Natural killer cell (primary cell): ENCODE measurements at regions not wholly inside any gene's neighbourhood (a gene's known extent, or its start where the extent isn't known, plus 50 kb on each side); places are given as distances from the start of the nearest gene placed in this dataset.

ENCODE experiments used
- ATAC-seq, 3 donors: fragments of 150-1000 bp in 2 of 3; fragments of 200-7000 bp in 1 of 3; cut with Tn5 transposase; 1 replicate in 1 of 3; 2 replicates in 2 of 3; pipeline ENCODE4 v1.10.0; 2021; ENCODE audit warnings: mild to moderate bottlenecking in 2 of 3, moderate library complexity in 2 of 3
- DNase-seq, 2 donors: peaks; one replicate each; pipeline versions ENCODE4 v3.0.0 to v3.0.0-alpha.2; 2013 to 2021; ENCODE audit warnings: mixed read lengths in 1 of 2
- H3K27ac ChIP-seq: one replicate; pipeline ENCODE4 v1.5.1; 2013; ENCODE audit warnings: mild to moderate bottlenecking, low read length
- H3K27me3 ChIP-seq: one replicate; pipeline ENCODE4 v1.6.1; 2013; ENCODE audit warnings: low read length; ENCODE audit not compliant: control insufficient read depth, insufficient read depth
- H3K36me3 ChIP-seq: one replicate; pipeline ENCODE4 v1.6.1; 2013; ENCODE audit warnings: low read length; ENCODE audit not compliant: control insufficient read depth, insufficient read depth
- H3K4me1 ChIP-seq: one replicate; pipeline ENCODE4 v1.6.1; 2013; ENCODE audit warnings: low read length; ENCODE audit not compliant: control insufficient read depth, insufficient read depth
- H3K4me3 ChIP-seq: one replicate; pipeline ENCODE4 v1.5.1; 2013; ENCODE audit warnings: low read length
- H3K9me3 ChIP-seq: one replicate; pipeline ENCODE4 v1.6.1; 2013; ENCODE audit warnings: low read length; ENCODE audit not compliant: control insufficient read depth, insufficient read depth
- H3K27ac Mint-ChIP-seq, 2 donors: one replicate each; pipeline ENCODE4 v1.8.0; 2022; ENCODE audit warnings: mild to moderate bottlenecking in 2 of 2, mixed read lengths in 2 of 2, moderate library complexity in 1 of 2
- H3K27me3 Mint-ChIP-seq, 2 donors: one replicate each; pipeline ENCODE4 v1.8.0; 2022; ENCODE audit warnings: low read depth in 2 of 2, mixed read lengths in 2 of 2
- H3K36me3 Mint-ChIP-seq: one replicate; pipeline ENCODE4 v1.8.0; 2022; ENCODE audit warnings: mixed read lengths
- H3K4me1 Mint-ChIP-seq, 2 donors: one replicate each; pipeline ENCODE4 v1.8.0; 2022; ENCODE audit warnings: mixed read lengths in 2 of 2
- H3K4me3 Mint-ChIP-seq: one replicate; pipeline ENCODE4 v1.8.0; 2022; ENCODE audit warnings: mild to moderate bottlenecking, moderate library complexity, mixed read lengths
- H3K9me3 Mint-ChIP-seq, 2 donors: one replicate each; pipeline ENCODE4 v1.8.0; 2022; ENCODE audit warnings: mixed read lengths in 2 of 2
- WGBS: methylation state at CpG from one replicate; pipeline ENCODE4 v1.1.7; 2013; ENCODE audit warnings: missing lambda C conversion rate; ENCODE audit not compliant: insufficient coverage; 5-methylcytosine and 5-hydroxymethylcytosine counted together
- intact Hi-C: fragments of 100-400 bp; cut with micrococcal nuclease; formaldehyde crosslinking; loops from one replicate; pipeline ENCODE4 v1.14.2; 2022
- TF ChIP-seq, protein P1 (sequence below): fragments of 200-600 bp; IDR thresholded peaks from one replicate; pipeline ENCODE4 v1.8.0; 2022; ENCODE audit warnings: antibody characterized with exemption

GRCh38 chr20:21982559-21982958 lies 277.1 kb downstream of the PAX1 start:
- H3K4me1 Mint-ChIP-seq: no peaks in the 10 kb centered on the region
- no peak overlapping the region for H3K27ac Mint-ChIP-seq
- H3K27ac ChIP-seq: no peak overlapping the region
- intact Hi-C loops: no loop called here
- no peaks in the 10 kb centered on the region for H3K27me3 Mint-ChIP-seq
- no peaks in the 10 kb centered on the region for H3K4me1 ChIP-seq
- H3K27me3 ChIP-seq: no peaks in the 10 kb centered on the region
- H3K9me3 Mint-ChIP-seq: peaks cover 22 to 31% of the 10 kb centered on the region in 2 donors
- H3K9me3 ChIP-seq: peaks cover 8% of the 10 kb centered on the region
- H3K4me3 ChIP-seq: no peak overlapping the region
- ATAC-seq (no peak), DNase-seq (no peak)
- H3K36me3 Mint-ChIP-seq: peaks cover 13% of the 10 kb centered on the region
- TF ChIP-seq, protein P1, sequence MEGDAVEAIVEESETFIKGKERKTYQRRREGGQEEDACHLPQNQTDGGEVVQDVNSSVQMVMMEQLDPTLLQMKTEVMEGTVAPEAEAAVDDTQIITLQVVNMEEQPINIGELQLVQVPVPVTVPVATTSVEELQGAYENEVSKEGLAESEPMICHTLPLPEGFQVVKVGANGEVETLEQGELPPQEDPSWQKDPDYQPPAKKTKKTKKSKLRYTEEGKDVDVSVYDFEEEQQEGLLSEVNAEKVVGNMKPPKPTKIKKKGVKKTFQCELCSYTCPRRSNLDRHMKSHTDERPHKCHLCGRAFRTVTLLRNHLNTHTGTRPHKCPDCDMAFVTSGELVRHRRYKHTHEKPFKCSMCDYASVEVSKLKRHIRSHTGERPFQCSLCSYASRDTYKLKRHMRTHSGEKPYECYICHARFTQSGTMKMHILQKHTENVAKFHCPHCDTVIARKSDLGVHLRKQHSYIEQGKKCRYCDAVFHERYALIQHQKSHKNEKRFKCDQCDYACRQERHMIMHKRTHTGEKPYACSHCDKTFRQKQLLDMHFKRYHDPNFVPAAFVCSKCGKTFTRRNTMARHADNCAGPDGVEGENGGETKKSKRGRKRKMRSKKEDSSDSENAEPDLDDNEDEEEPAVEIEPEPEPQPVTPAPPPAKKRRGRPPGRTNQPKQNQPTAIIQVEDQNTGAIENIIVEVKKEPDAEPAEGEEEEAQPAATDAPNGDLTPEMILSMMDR: no peak
- H3K36me3 ChIP-seq: no peaks in the 10 kb centered on the region
- no peak overlapping the region for H3K4me3 Mint-ChIP-seq
- 62% methylated on average over 3 of the region's 3 CpGs for WGBS

- 75% methylated on average over 5 of the region's 6 CpGs for WGBS
- DNase-seq: no peak
- Mint-ChIP-seq H3K9me3 (peaks cover 21 to 30% of the 10 kb centered on the region in 2 donors), H3K27ac (no peak overlapping the region), H3K36me3 (peaks cover 11% of the 10 kb centered on the region), H3K4me1 (no peaks in the 10 kb centered on the region), H3K27me3 (no peaks in the 10 kb centered on the region), H3K4me3 (no peak overlapping the region)
- peaks cover 10% of the 10 kb centered on the region for H3K9me3 ChIP-seq
- no peaks in the 10 kb centered on the region for H3K36me3 ChIP-seq
- H3K4me3 ChIP-seq: no peak overlapping the region
- no peaks in the 10 kb centered on the region for H3K4me1 ChIP-seq
- intact Hi-C loops: no loop called here
- no peak overlapping the region for H3K27ac ChIP-seq
- TF ChIP-seq, protein P1: no peak
- no peak for ATAC-seq
- H3K27me3 ChIP-seq: no peaks in the 10 kb centered on the region
These were observed 276.3 kb downstream of the PAX1 start for GRCh38 chr20:21981597-21982344.

DNA sequence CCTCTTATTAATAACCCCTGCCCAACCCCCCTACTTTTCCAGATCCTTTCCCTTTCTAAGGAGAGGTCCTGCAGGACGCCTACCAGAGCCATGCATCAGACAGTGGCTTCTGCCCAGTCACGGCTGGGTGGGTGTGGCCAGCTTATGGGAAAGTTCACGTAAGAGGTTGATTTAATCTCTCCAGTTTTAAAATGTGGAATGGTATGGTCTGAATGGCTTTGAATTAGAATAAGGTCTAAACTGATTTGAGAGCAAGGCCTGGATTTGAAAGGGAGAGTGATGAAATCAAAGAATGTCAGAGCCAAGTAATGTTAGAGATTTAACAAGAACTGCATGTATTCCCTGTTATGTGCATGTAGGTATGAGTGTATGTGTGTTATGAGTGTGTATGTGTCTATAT lies 275.7 kb downstream of the PAX1 start:
- DNase-seq (no peak), ATAC-seq (no peak)
- WGBS: 92% methylated on average over 3 of the region's 3 CpGs
- Histone ChIP-seq H3K4me1 (no peaks in the 10 kb centered on the region), H3K36me3 (no peaks in the 10 kb centered on the region), H3K27ac (no peak overlapping the region), H3K27me3 (no peaks in the 10 kb centered on the region), H3K9me3 (peaks cover 7% of the 10 kb centered on the region), H3K4me3 (no peak overlapping the region)
- Mint-ChIP-seq H3K36me3 (peaks cover 11% of the 10 kb centered on the region), H3K27me3 (no peaks in the 10 kb centered on the region), H3K4me1 (no peaks in the 10 kb centered on the region), H3K4me3 (no peak overlapping the region), H3K9me3 (peaks cover 20 to 31% of the 10 kb centered on the region in 2 donors), H3K27ac (no peak overlapping the region)
- TF ChIP-seq, protein P1: no peak
- intact Hi-C loops: no loop called here

DNA sequence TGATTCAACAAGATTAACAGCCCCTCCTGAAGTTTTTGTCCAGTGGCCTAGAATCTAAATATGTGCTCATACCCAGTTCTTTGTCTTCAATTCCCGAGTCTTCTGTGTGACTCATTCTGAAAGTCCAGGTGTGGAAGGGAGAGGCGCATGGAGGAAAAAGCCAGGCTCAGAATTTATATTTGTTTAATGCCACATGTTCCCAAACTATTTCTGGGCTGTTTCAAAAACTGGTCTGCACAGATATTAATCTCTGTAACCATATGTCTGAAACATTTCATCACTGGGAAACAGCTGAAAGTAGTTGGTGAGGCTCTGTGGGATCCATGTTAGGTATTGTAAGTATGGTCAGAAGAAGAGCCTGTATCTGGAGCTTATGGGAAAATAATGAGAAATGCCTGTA lies 266.0 kb downstream of the PAX1 start:
- H3K4me3 ChIP-seq: no peak overlapping the region
- Mint-ChIP-seq H3K4me3 (no peak overlapping the region), H3K4me1 (no peaks in the 10 kb centered on the region), H3K36me3 (peaks cover 6% of the 10 kb centered on the region), H3K9me3 (peaks cover 10 to 14% of the 10 kb centered on the region in 2 donors), H3K27me3 (no peaks in the 10 kb centered on the region), H3K27ac (no peak overlapping the region)
- no peak for DNase-seq
- TF ChIP-seq, protein P1: no peak
- no peaks in the 10 kb centered on the region for H3K36me3 ChIP-seq
- H3K9me3 ChIP-seq: no peaks in the 10 kb centered on the region
- ATAC-seq: no peak
- no peaks in the 10 kb centered on the region for H3K27me3 ChIP-seq
- no peak overlapping the region for H3K27ac ChIP-seq
- intact Hi-C loops: no loop called here
- no peaks in the 10 kb centered on the region for H3K4me1 ChIP-seq
- WGBS: 81% methylated on average over 2 of the region's 2 CpGs
